Subcutaneous abdominal adipose tissue (tissue), 5 donors: ENCODE measurements at regions not wholly inside any gene's neighbourhood (a gene's known extent, or its start where the extent isn't known, plus 50 kb on each side); places are given as distances from the start of the nearest gene placed in this dataset.

ENCODE experiments used
- H3K27ac ChIP-seq: one replicate; pipeline ENCODE4 v1.7.0; 2013; ENCODE audit warnings: low read depth, mild to moderate bottlenecking, inconsistent platforms, low read length, moderate library complexity
- H3K27me3 ChIP-seq, 5 donors: one replicate each; pipeline ENCODE4 v1.7.0; 2013; ENCODE audit warnings: low read length in 5 of 5, inconsistent platforms in 1 of 5; ENCODE audit not compliant: control insufficient read depth in 5 of 5, insufficient read depth in 4 of 5
- H3K36me3 ChIP-seq, 5 donors: one replicate each; pipeline ENCODE4 v1.7.0; 2013; ENCODE audit warnings: low read length in 5 of 5; ENCODE audit not compliant: control insufficient read depth in 5 of 5, insufficient read depth in 5 of 5
- H3K4me1 ChIP-seq, 5 donors: one replicate each; pipeline ENCODE4 v1.7.0; 2013; ENCODE audit warnings: low read length in 5 of 5, mild to moderate bottlenecking in 3 of 5, moderate library complexity in 1 of 5; ENCODE audit not compliant: control insufficient read depth in 5 of 5, insufficient read depth in 5 of 5
- H3K4me3 ChIP-seq, 5 donors: one replicate each; pipeline ENCODE4 v1.7.0; 2013; ENCODE audit warnings: low read length in 5 of 5, low read depth in 1 of 5
- H3K9ac ChIP-seq, 5 donors: one replicate each; pipeline ENCODE4 v1.7.0; 2013; ENCODE audit warnings: low read length in 5 of 5, mild to moderate bottlenecking in 4 of 5, moderate library complexity in 3 of 5
- H3K9me3 ChIP-seq, 5 donors: one replicate each; pipeline ENCODE4 v1.7.0; 2013; ENCODE audit warnings: low read length in 5 of 5; ENCODE audit not compliant: control insufficient read depth in 5 of 5
- donor health status: healthy.
- donor health status: healthy.
- donor health status: healthy.
- donor health status: healthy.
- donor health status: healthy.

DNA sequence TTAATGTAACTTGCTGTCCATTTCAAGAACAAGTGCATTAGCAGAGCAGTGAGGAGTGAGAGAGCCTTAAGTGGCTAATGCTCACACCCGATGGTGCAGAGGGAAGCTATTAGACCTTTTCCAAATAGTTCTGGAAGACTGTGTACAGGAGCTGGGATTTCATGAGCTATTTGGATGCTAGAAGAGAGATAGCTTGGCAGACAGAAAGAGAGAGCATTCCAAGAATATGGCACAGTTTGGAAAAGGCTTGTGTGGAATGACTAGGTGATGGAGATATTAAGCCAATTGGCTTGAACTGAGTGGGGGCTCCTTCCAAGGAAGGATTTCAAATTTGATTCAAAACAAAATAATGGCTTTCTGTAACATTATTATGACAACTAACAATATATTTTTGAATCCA lies 1097.2 kb upstream of the TENM3 start:
- Histone ChIP-seq H3K4me3 (no peak overlapping the region), H3K9ac (no peak overlapping the region), H3K27ac (no peak overlapping the region), H3K9me3 (no peaks in the 10 kb centered on the region), H3K27me3 (peaks cover 0 to 2% (median 0%) of the 10 kb centered on the region in 5 donors), H3K4me1 (peaks cover 0 to under 1% (median 0%) of the 10 kb centered on the region in 5 donors), H3K36me3 (no peaks in the 10 kb centered on the region)

DNA sequence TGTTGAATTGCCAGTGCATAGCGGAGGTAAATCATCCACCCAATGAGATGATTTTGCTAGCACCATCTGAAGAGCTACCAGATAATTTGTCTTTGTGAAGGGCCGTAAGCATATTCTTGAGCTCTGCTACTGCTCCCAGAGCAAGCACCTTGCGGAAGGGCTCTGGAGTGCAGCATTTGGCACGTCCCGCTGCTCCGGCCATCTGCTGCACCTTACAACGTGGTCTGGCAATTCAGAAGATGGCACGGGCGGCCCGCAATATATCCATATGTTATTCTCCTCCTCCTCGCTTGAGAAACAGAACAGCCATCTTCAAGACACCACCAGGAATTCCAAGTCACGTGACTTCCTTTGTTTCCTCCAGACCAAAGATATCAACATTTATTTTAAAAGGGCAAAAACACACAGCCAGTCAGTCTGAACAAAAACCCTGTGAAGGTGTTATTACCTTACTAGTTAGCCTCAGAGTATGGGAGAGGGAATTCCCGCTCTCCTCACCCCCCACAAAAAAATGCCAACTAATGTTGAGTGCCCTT lies 1095.7 kb upstream of the TENM3 start:
- Histone ChIP-seq H3K4me3 (no peak overlapping the region), H3K27me3 (peaks cover 0 to 2% (median 0%) of the 10 kb centered on the region in 5 donors), H3K9me3 (no peaks in the 10 kb centered on the region), H3K27ac (no peak overlapping the region), H3K36me3 (no peaks in the 10 kb centered on the region), H3K4me1 (no peaks in the 10 kb centered on the region), H3K9ac (no peak overlapping the region)

DNA sequence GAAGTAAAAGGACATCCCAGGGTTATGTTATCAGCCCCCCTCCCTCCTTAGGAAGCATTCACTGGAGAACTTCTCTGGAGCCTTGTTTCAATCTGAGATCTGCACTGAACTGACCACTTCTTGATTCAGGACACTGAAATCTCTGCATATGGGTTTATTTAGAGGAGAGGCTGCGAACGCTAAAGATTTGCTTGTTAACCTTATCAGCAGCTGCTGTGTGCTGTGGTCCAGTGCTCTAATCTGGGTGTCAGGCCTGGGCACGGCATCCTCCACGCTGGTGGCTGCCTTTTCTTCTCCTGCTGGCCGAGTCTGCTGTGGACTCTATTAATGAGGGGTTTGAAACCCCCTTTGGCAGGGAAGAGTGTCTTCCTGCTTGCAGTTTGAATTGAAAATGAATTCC lies 1094.7 kb upstream of the TENM3 start:
- Histone ChIP-seq H3K36me3 (no peaks in the 10 kb centered on the region), H3K9ac (no peak overlapping the region), H3K9me3 (no peaks in the 10 kb centered on the region), H3K4me1 (no peaks in the 10 kb centered on the region), H3K27me3 (no peaks in the 10 kb centered on the region), H3K27ac (no peak overlapping the region), H3K4me3 (no peak overlapping the region)

DNA sequence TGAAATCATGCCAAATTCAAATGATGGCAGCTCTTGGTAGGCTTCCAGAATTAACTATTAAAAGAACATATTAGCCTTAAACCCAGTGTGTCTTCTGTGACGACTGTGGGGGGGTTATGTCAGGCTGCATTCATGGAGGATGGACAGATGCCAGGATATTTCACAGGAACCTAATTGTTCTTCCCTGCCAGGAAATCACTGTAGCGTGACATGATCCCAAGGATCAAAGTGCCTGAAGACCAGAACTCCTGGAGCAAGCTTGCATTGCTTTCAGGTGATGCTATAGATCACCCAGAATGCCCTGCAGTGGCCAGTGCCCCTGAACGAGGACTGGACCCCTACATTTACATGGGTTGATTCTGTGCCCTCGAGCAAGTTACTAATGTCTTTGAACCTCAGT lies 1093.0 kb upstream of the TENM3 start:
- H3K4me1 ChIP-seq, result no peaks in the 10 kb centered on the region
- no peak overlapping the region for H3K9ac ChIP-seq
- no peak overlapping the region for H3K4me3 ChIP-seq
- H3K27ac ChIP-seq, result no peak overlapping the region
- H3K27me3 ChIP-seq, result no peaks in the 10 kb centered on the region
- no peaks in the 10 kb centered on the region for H3K9me3 ChIP-seq
- H3K36me3 ChIP-seq, result no peaks in the 10 kb centered on the region

DNA sequence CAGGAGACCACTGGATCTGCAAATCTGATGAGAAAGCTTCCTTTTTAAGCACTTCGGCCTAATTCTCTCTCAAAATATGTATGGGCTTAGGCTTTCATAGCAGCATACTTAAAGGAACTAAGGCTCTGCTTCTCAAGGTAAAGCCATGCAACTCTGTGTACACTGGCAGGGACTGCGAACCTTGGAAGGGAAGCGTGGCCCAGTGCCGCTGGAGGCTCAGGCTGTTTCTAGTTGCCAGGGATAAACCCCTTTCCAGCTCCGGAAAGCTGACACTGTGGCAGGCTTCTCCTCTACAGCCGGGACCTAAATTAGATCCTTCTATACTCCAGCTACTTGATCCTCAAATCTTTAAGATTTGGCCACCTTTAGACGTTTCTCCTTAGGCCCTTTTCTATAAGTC lies 1091.3 kb upstream of the TENM3 start:
- Histone ChIP-seq H3K27ac (no peak overlapping the region), H3K36me3 (no peaks in the 10 kb centered on the region), H3K9ac (no peak overlapping the region), H3K4me1 (no peaks in the 10 kb centered on the region), H3K9me3 (no peaks in the 10 kb centered on the region), H3K4me3 (no peak overlapping the region), H3K27me3 (no peaks in the 10 kb centered on the region)

DNA sequence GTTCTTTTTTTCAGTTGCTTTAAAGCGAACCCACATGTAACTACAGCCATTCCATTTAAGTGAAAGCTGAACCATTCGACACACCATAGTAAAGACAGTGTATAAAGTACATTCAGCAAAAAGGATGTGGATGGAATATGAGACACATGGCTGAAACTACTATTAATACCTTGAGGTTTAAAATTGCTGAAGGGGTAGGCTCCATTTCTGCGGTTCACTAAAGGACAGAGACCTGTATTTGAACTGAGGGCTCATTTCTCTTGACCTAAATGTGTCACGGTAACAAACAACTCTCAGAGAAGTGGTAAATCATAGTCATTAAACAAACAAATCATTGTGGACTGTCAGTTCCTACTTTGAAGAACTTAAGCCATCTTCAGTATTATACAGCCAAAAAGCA lies 1085.6 kb upstream of the TENM3 start:
- no peak overlapping the region for H3K27ac ChIP-seq
- no peaks in the 10 kb centered on the region for H3K4me1 ChIP-seq
- no peak overlapping the region for H3K9ac ChIP-seq
- H3K36me3 ChIP-seq, result no peaks in the 10 kb centered on the region
- no peaks in the 10 kb centered on the region for H3K27me3 ChIP-seq
- no peak overlapping the region for H3K4me3 ChIP-seq
- H3K9me3 ChIP-seq, result no peaks in the 10 kb centered on the region

DNA sequence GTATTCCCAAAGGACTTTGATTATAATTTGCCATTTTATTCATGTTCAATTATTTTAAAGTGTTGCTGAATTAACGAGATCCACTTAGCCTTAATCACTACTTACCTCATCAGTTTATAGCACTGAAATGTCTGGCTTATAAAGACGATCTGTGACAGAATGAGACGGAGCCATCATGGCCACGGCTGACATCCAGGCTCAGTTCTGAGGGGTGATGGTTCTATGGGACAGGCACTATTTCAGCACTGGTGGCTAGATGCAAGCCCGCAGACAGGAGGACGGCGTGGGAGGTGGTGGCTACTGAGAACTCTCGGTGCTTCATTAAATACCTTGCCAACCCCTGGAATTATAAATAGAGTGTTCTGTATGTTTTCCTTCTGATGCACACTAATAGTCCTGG lies 1084.2 kb upstream of the TENM3 start:
- H3K27me3 ChIP-seq, result no peaks in the 10 kb centered on the region
- H3K36me3 ChIP-seq, result no peaks in the 10 kb centered on the region
- H3K4me3 ChIP-seq, result no peak overlapping the region
- no peak overlapping the region for H3K27ac ChIP-seq
- H3K9me3 ChIP-seq, result no peaks in the 10 kb centered on the region
- no peaks in the 10 kb centered on the region for H3K4me1 ChIP-seq
- no peak overlapping the region for H3K9ac ChIP-seq

DNA sequence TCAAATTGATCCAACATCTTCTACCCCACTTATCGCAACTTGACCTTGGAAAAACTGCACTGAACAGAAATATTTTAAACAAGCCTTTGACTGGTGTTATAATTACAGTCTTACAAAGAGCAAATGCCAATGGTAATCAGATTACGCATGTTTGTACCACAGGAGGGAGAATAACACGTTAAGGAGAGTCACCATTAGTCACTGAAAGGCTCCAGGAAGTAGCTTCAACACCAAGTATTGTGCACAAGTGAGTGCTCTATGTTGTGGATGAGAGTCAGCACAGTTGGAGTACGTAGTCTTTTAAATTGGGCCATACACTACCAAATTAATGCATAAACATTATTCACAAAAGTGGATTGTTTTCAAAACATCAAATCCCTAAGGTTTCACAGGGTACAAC lies 1081.5 kb upstream of the TENM3 start:
- no peak overlapping the region for H3K27ac ChIP-seq
- H3K27me3 ChIP-seq, result no peaks in the 10 kb centered on the region
- no peaks in the 10 kb centered on the region for H3K36me3 ChIP-seq
- no peaks in the 10 kb centered on the region for H3K4me1 ChIP-seq
- no peak overlapping the region for H3K9ac ChIP-seq
- no peak overlapping the region for H3K4me3 ChIP-seq
- H3K9me3 ChIP-seq, result no peaks in the 10 kb centered on the region

DNA sequence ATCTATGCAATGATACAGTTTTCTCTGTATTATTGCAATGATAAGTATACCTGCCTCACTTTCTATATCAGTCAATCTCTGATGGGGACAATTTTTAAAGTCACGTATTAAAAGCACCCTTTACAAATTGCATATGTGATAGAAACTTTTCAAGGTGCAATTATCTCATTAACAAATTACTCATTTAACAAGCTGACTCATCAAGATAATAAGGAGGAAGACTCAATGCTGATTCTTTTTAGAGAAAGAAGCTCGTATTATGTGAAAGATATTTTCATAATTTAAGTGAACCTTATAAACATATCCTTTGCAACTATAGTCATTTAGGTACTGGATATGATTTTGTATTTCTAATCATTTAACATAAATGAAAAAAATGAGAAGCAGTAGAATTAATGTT lies 1080.9 kb upstream of the TENM3 start:
- H3K27ac ChIP-seq, result no peak overlapping the region
- no peaks in the 10 kb centered on the region for H3K36me3 ChIP-seq
- no peaks in the 10 kb centered on the region for H3K9me3 ChIP-seq
- no peak overlapping the region for H3K9ac ChIP-seq
- no peak overlapping the region for H3K4me3 ChIP-seq
- H3K27me3 ChIP-seq, result no peaks in the 10 kb centered on the region
- H3K4me1 ChIP-seq, result no peaks in the 10 kb centered on the region

DNA sequence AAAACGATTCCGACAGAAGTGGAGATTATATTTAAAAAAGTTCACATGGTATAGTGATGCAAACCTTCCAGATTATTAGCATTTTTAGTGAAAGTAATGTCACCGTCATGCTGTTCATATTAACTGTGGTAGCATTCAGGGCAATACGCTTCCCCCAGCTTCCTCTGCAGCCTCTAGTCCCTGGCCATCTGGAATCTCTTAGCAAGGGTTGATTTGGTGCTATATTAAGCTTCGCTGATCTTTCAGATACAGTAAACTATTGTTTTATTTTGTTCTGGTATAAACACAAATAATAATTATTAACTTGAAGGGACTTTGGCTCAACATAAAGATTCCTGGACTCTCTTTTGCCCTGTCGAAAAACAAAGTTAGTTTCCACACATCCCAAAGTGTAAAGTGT lies 1080.5 kb upstream of the TENM3 start:
- H3K9ac ChIP-seq, result no peak overlapping the region
- no peaks in the 10 kb centered on the region for H3K27me3 ChIP-seq
- no peaks in the 10 kb centered on the region for H3K9me3 ChIP-seq
- no peaks in the 10 kb centered on the region for H3K4me1 ChIP-seq
- no peak overlapping the region for H3K27ac ChIP-seq
- H3K36me3 ChIP-seq, result no peaks in the 10 kb centered on the region
- no peak overlapping the region for H3K4me3 ChIP-seq
